ENCODE measurements at regions not wholly inside any gene's neighbourhood (a gene's known extent, or its start where the extent isn't known, plus 50 kb on each side); places are given as distances from the start of the nearest gene placed in this dataset.

DNA sequence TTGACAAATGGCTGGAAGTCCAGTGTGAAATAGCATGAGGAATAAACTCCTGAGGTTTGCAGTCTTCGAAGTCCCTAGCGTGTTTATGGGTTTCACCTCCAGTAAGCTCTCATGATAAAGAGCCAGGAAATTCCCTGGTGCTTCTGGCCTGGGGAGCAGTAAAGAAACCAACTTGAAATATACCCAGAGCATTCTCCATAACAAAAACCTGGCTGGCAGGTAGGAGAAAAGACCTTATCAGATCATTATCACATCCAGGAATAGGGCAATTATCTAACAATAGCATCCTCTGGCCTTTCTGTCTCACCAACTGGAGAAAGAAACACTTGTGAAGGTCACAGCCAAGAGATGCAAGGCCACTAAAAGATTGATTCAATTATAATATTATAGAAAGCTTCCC lies 513.6 kb upstream of the LRRTM4 start:
- Mint-ChIP-seq H3K4me3 (no peak overlapping the region), H3K36me3 (ENCODE audit: low read depth) (no peaks in the 10 kb centered on the region), H3K4me1 (no peaks in the 10 kb centered on the region), H3K27ac (ENCODE audit: unreplicated experiment) (no peak overlapping the region), H3K27me3 (ENCODE audit: low read depth) (no peaks in the 10 kb centered on the region), H3K9me3 (peaks cover 5% of the 10 kb centered on the region)
- DNase-seq (ENCODE audit: low read depth, low spot score), result no peak
- TF ChIP-seq, protein P1, sequence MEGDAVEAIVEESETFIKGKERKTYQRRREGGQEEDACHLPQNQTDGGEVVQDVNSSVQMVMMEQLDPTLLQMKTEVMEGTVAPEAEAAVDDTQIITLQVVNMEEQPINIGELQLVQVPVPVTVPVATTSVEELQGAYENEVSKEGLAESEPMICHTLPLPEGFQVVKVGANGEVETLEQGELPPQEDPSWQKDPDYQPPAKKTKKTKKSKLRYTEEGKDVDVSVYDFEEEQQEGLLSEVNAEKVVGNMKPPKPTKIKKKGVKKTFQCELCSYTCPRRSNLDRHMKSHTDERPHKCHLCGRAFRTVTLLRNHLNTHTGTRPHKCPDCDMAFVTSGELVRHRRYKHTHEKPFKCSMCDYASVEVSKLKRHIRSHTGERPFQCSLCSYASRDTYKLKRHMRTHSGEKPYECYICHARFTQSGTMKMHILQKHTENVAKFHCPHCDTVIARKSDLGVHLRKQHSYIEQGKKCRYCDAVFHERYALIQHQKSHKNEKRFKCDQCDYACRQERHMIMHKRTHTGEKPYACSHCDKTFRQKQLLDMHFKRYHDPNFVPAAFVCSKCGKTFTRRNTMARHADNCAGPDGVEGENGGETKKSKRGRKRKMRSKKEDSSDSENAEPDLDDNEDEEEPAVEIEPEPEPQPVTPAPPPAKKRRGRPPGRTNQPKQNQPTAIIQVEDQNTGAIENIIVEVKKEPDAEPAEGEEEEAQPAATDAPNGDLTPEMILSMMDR (conservative IDR thresholded peaks at IDR 0.05), result no peak

- Mint-ChIP-seq H3K27me3 (ENCODE audit: low read depth) (no peaks in the 10 kb centered on the region), H3K9me3 (peaks cover 12% of the 10 kb centered on the region), H3K27ac (ENCODE audit: unreplicated experiment) (no peak overlapping the region), H3K4me1 (no peaks in the 10 kb centered on the region), H3K36me3 (ENCODE audit: low read depth) (peaks cover 9% of the 10 kb centered on the region), H3K4me3 (no peak overlapping the region)
- DNase-seq (ENCODE audit: low read depth, low spot score), result no peak
- TF ChIP-seq, protein P1 (conservative IDR thresholded peaks at IDR 0.05), result no peak
Measured at GRCh38 chr2:78051480-78051879, 529.3 kb upstream of the LRRTM4 start.

DNA sequence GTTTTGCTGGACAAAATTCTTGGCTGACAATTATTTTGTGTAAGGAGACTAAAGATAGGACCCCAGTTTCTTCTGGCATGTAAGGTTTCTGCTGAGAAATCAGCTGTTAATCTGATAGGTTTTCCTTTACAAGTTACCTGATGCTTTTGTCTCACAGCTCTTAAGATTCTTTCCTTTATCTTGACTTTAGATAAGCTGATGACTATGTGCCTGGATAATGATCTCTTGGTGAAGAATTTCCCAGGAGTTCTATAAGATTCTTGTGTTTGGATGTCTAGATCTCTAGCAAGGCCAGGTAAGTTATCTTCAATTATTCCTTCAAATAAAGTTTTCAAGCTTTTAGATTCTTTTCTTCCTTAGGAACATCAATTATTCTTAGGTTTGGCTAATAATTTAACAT lies 534.8 kb upstream of the LRRTM4 start:
- no peak overlapping the region for H3K27ac Mint-ChIP-seq (ENCODE audit: unreplicated experiment)
- no peaks in the 10 kb centered on the region for H3K36me3 Mint-ChIP-seq (ENCODE audit: low read depth)
- no peaks in the 10 kb centered on the region for H3K4me1 Mint-ChIP-seq
- H3K9me3 Mint-ChIP-seq, result peaks cover 5% of the 10 kb centered on the region
- H3K4me3 Mint-ChIP-seq, result no peak overlapping the region
- H3K27me3 Mint-ChIP-seq (ENCODE audit: low read depth), result no peaks in the 10 kb centered on the region
- DNase-seq (ENCODE audit: low read depth, low spot score), result no peak
- TF ChIP-seq, protein P1 (conservative IDR thresholded peaks at IDR 0.05), result no peak

GRCh38 chr2:78061301-78061700 lies 539.1 kb upstream of the LRRTM4 start:
- H3K9me3 Mint-ChIP-seq, result no peaks in the 10 kb centered on the region
- DNase-seq (ENCODE audit: low read depth, low spot score), result no peak
- H3K27ac Mint-ChIP-seq (ENCODE audit: unreplicated experiment), result no peak overlapping the region
- TF ChIP-seq, protein P1 (conservative IDR thresholded peaks at IDR 0.05), result no peak
- H3K4me3 Mint-ChIP-seq, result no peak overlapping the region
- H3K4me1 Mint-ChIP-seq, result no peaks in the 10 kb centered on the region
- no peaks in the 10 kb centered on the region for H3K27me3 Mint-ChIP-seq (ENCODE audit: low read depth)
- H3K36me3 Mint-ChIP-seq (ENCODE audit: low read depth), result no peaks in the 10 kb centered on the region

- no peaks in the 10 kb centered on the region for H3K4me1 Mint-ChIP-seq
- no peak overlapping the region for H3K4me3 Mint-ChIP-seq
- no peaks in the 10 kb centered on the region for H3K9me3 Mint-ChIP-seq
- no peak for DNase-seq (ENCODE audit: low read depth, low spot score)
- TF ChIP-seq, protein P1 (conservative IDR thresholded peaks at IDR 0.05), result no peak
- no peak overlapping the region for H3K27ac Mint-ChIP-seq (ENCODE audit: unreplicated experiment)
- no peaks in the 10 kb centered on the region for H3K27me3 Mint-ChIP-seq (ENCODE audit: low read depth)
- no peaks in the 10 kb centered on the region for H3K36me3 Mint-ChIP-seq (ENCODE audit: low read depth)
Measured at GRCh38 chr2:78061732-78062131, 539.6 kb upstream of the LRRTM4 start.

Data from neural crest cell (in vitro differentiated cells).